IMR-90 (cell line): ENCODE measurements at regions not wholly inside any gene's neighbourhood (a gene's known extent, or its start where the extent isn't known, plus 50 kb on each side); places are given as distances from the start of the nearest gene placed in this dataset.

ENCODE experiments used
- ATAC-seq: fragments of 200-7000 bp; cut with Tn5 transposase; 2 replicates; pipeline ENCODE4 v1.9.1; 2020; ENCODE audit warnings: low read depth, mild to moderate bottlenecking, moderate library complexity
- BruUV-seq: library from RNA; stranded (reverse); fragments of 400-500 nt; replicated peaks from 2 replicates; lab custom pipeline; 2021; lab: Mats Ljungman, UMichigan
- CTCF ChIA-PET: fragments of 300-600 bp; formaldehyde crosslinking; extraction: SDS; loops from one replicate; lab custom pipeline; 2021; ENCODE audit warnings: antibody characterized with exemption; lab: Yijun Ruan, JAX
- POLR2A ChIA-PET: fragments of 300-600 bp; sonication (Branson Sonifier 250); formaldehyde crosslinking; loops from one replicate; lab custom pipeline; 2022; ENCODE audit warnings: antibody characterized with exemption; ENCODE audit not compliant: unreplicated experiment; lab: Charles Lee
- DNase-seq: peaks from one replicate; pipeline ENCODE4 v3.0.0; 2013
- H2AFZ ChIP-seq: replicated peaks from 2 replicates; pipeline ENCODE3; 2013; ENCODE audit warnings: low read length, mild to moderate bottlenecking; ENCODE audit not compliant: poor library complexity
- H2AK5ac ChIP-seq: 2 replicates; pipeline ENCODE4 v1.6.1; 2013; ENCODE audit warnings: low read depth, low read length, inconsistent platforms
- H2AK9ac ChIP-seq: replicated peaks from 2 replicates; pipeline ENCODE3; 2013; ENCODE audit warnings: mild to moderate bottlenecking, low read depth, low read length, moderate library complexity; ENCODE audit not compliant: poor library complexity
- H2BK120ac ChIP-seq: 2 replicates; pipeline ENCODE4 v1.6.1; 2013; ENCODE audit warnings: low read depth, low read length, inconsistent platforms
- H2BK15ac ChIP-seq: 3 replicates; pipeline ENCODE4 v1.6.1; 2013; ENCODE audit warnings: low read depth, low read length, inconsistent platforms
- H2BK20ac ChIP-seq: 2 replicates; pipeline ENCODE4 v1.6.1; 2013; ENCODE audit warnings: low read depth, mild to moderate bottlenecking, inconsistent platforms, low read length, moderate library complexity
- H2BK5ac ChIP-seq: 2 replicates; pipeline ENCODE4 v1.6.1; 2013; ENCODE audit warnings: mild to moderate bottlenecking, low read depth, low read length, inconsistent platforms; ENCODE audit not compliant: poor library complexity, severe bottlenecking
- H3K14ac ChIP-seq: replicated peaks from 2 replicates; pipeline ENCODE4 v1.6.1; 2013; ENCODE audit warnings: low read depth, low read length, inconsistent platforms
- H3K18ac ChIP-seq: 2 replicates; pipeline ENCODE4 v1.6.1; 2013; ENCODE audit warnings: low read depth, low read length, control low read depth
- H3K23ac ChIP-seq: 2 replicates; pipeline ENCODE4 v1.6.1; 2013; ENCODE audit warnings: low read depth, low read length, inconsistent platforms
- H3K27ac ChIP-seq: 2 replicates; pipeline ENCODE4 v1.5.1; 2013; ENCODE audit warnings: mild to moderate bottlenecking, control low read depth, low read length; ENCODE audit not compliant: insufficient read depth
- H3K27me3 ChIP-seq: 2 replicates; pipeline ENCODE4 v1.6.1; 2013; ENCODE audit warnings: low read length; ENCODE audit not compliant: control insufficient read depth, insufficient read depth
- H3K36me3 ChIP-seq: 2 replicates; pipeline ENCODE4 v1.6.1; 2013; ENCODE audit warnings: low read length, mixed read lengths; ENCODE audit not compliant: control insufficient read depth, insufficient read depth
- H3K4ac ChIP-seq: 2 replicates; pipeline ENCODE4 v1.6.1; 2013; ENCODE audit warnings: low read depth, low read length, inconsistent platforms
- H3K4me1 ChIP-seq: 2 replicates; pipeline ENCODE4 v1.6.1; 2013; ENCODE audit warnings: low read length, mixed read lengths; ENCODE audit not compliant: control insufficient read depth, insufficient read depth
- H3K4me2 ChIP-seq: 2 replicates; pipeline ENCODE4 v1.6.1; 2013; ENCODE audit warnings: low read depth, mild to moderate bottlenecking, control low read depth, low read length, moderate library complexity
- H3K4me3 ChIP-seq: 2 replicates; pipeline ENCODE4 v1.5.1; 2013; ENCODE audit warnings: low read depth, mild to moderate bottlenecking, control low read depth, low read length, moderate library complexity; ENCODE audit not compliant: insufficient read depth
- H3K56ac ChIP-seq: 2 replicates; pipeline ENCODE4 v1.6.1; 2013; ENCODE audit warnings: low read length, inconsistent platforms; ENCODE audit not compliant: insufficient read depth; ENCODE audit errors: extremely low read depth
- H3K79me1 ChIP-seq, 2 experiments: 2 replicates each; pipeline ENCODE4 v1.6.1; 2013; ENCODE audit warnings: low read length in 2 of 2, inconsistent platforms in 1 of 2, low read depth in 1 of 2
- H3K9ac ChIP-seq: 2 replicates; pipeline ENCODE4 v1.6.1; 2013; ENCODE audit warnings: low read depth, low read length, control low read depth
- H3K9me1 ChIP-seq: 2 replicates; pipeline ENCODE4 v1.6.1; 2013; ENCODE audit warnings: low read length, inconsistent platforms; ENCODE audit not compliant: insufficient read depth
- H3K9me3 ChIP-seq: 2 replicates; pipeline ENCODE4 v1.6.1; 2013; ENCODE audit warnings: low read length; ENCODE audit not compliant: control insufficient read depth, insufficient read depth
- H4K20me1 ChIP-seq: 2 replicates; pipeline ENCODE4 v1.6.1; 2013; ENCODE audit warnings: low read length, inconsistent platforms; ENCODE audit not compliant: insufficient read depth
- H4K5ac ChIP-seq: 2 replicates; pipeline ENCODE4 v1.6.1; 2013; ENCODE audit warnings: mild to moderate bottlenecking, low read depth, low read length, control low read depth
- H4K8ac ChIP-seq, 2 experiments: 2 replicates each; pipeline ENCODE4 v1.6.1; 2013; ENCODE audit warnings: low read depth in 2 of 2, low read length in 2 of 2, control low read depth in 1 of 2, inconsistent platforms in 1 of 2
- H4K91ac ChIP-seq: 2 replicates; pipeline ENCODE4 v1.6.1; 2013; ENCODE audit warnings: low read depth, low read length, inconsistent platforms; ENCODE audit not compliant: insufficient read depth
- BHLHE40 ChIP-seq: fragments of 150-350 bp; IDR thresholded peaks from 2 replicates; pipeline ENCODE4 v1.6.1; 2016; ENCODE audit warnings: mild to moderate bottlenecking, low read depth, low read length
- CEBPB ChIP-seq: IDR thresholded peaks from 2 replicates; pipeline ENCODE4 v1.6.1; 2012; ENCODE audit warnings: low read depth, low read length, improper control_type of control experiment
- CHD1 ChIP-seq: IDR thresholded peaks from 2 replicates; pipeline ENCODE4 v1.6.1; 2012; ENCODE audit warnings: low read depth, low read length, improper control_type of control experiment
- FOS ChIP-seq: fragments of 150-350 bp; IDR thresholded peaks from 2 replicates; pipeline ENCODE4 v1.6.1; 2016; ENCODE audit warnings: low read depth, low read length
- MAFK ChIP-seq: IDR thresholded peaks from 2 replicates; pipeline ENCODE4 v1.6.1; 2012; ENCODE audit warnings: low read depth, low read length, improper control_type of control experiment
- MAZ ChIP-seq: IDR thresholded peaks from 2 replicates; pipeline ENCODE4 v1.6.1; 2012; ENCODE audit warnings: low read depth, mild to moderate bottlenecking, low read length, improper control_type of control experiment, moderate library complexity, borderline replicate concordance
- MXI1 ChIP-seq: IDR thresholded peaks from 2 replicates; pipeline ENCODE4 v1.6.1; 2012; ENCODE audit warnings: low read depth, mild to moderate bottlenecking, low read length, moderate library complexity, borderline replicate concordance
- NFE2L2 ChIP-seq: fragments of 150-350 bp; IDR thresholded peaks from 2 replicates; pipeline ENCODE4 v1.6.1; 2016; ENCODE audit warnings: low read depth, mild to moderate bottlenecking, low read length
- POLR2A ChIP-seq: IDR thresholded peaks from 2 replicates; pipeline ENCODE4 v1.6.1; 2012; ENCODE audit warnings: mild to moderate bottlenecking, low read depth, low read length
- RAD21 ChIP-seq: IDR thresholded peaks from 2 replicates; pipeline ENCODE4 v1.6.1; 2012; ENCODE audit warnings: low read length, improper control_type of control experiment
- RCOR1 ChIP-seq: IDR thresholded peaks from 2 replicates; pipeline ENCODE4 v1.6.1; 2012; ENCODE audit warnings: mild to moderate bottlenecking, low read length, improper control_type of control experiment; ENCODE audit not compliant: insufficient replicate concordance
- RFX5 ChIP-seq: IDR thresholded peaks from 2 replicates; pipeline ENCODE4 v1.8.0; 2012; ENCODE audit warnings: low read depth, mild to moderate bottlenecking, low read length, moderate library complexity
- SMC3 ChIP-seq: fragments of 150-350 bp; IDR thresholded peaks from 2 replicates; pipeline ENCODE4 v1.6.1; 2016; ENCODE audit warnings: low read depth, mild to moderate bottlenecking, antibody characterized with exemption, low read length, moderate library complexity
- WGBS, 2 experiments: methylation state at CpG; one replicate each; pipeline versions ENCODE4 v1.1.5 to v1.1.7; 2013; ENCODE audit warnings: missing lambda C conversion rate in 2 of 2; ENCODE audit not compliant: insufficient read length in 1 of 2; ENCODE audit errors: extremely low coverage in 2 of 2; 5-methylcytosine and 5-hydroxymethylcytosine counted together
- dilution Hi-C: fragments of 300-500 bp; cut with HindIII; formaldehyde crosslinking; loops from one replicate; pipeline ENCODE4 v1.14.3; 2018; ENCODE audit warnings: low sequenced_read_pairs; ENCODE audit not compliant: unreplicated experiment
- in situ Hi-C: fragments of 300-500 bp; cut with MboI; formaldehyde crosslinking; loops from 3 replicates; pipeline ENCODE4 v1.14.3; 2019; ENCODE audit warnings: low sequenced_read_pairs, inconsistent platforms, mixed read lengths
- intact Hi-C: fragments of 100-400 bp; cut with micrococcal nuclease; formaldehyde crosslinking; loops from 2 replicates; pipeline ENCODE4 v1.10.0; 2022
- TF ChIP-seq, protein P1 (sequence below): fragments of 150-350 bp; IDR thresholded peaks from 2 replicates; pipeline ENCODE4 v1.6.1; 2017; ENCODE audit warnings: mild to moderate bottlenecking, antibody characterized with exemption, low read length, low read depth
- TF ChIP-seq, protein P2 (sequence below): fragments of 150-350 bp; IDR thresholded peaks from 2 replicates; pipeline ENCODE4 v1.6.1; 2016; ENCODE audit warnings: low read depth, mild to moderate bottlenecking, low read length, moderate library complexity, borderline replicate concordance
- TF ChIP-seq, protein P3 (sequence below): conservative IDR thresholded peaks from 2 replicates; pipeline ENCODE4 v1.5.1; 2012; ENCODE audit warnings: mild to moderate bottlenecking, low read depth, low read length, improper control_type of control experiment

GRCh38 chr18:78390348-78390951 lies 589.2 kb upstream of the SALL3 start:
- intact Hi-C loops: no loop called here

More at GRCh38 chr18:78390348-78390951, 589.2 kb upstream of the SALL3 start:
- H3K18ac ChIP-seq: no peak overlapping the region
- no peak overlapping the region for H2AK5ac ChIP-seq
- peaks cover 30% of the 10 kb centered on the region for H3K9me3 ChIP-seq
- in situ Hi-C loops (no loop called here), dilution Hi-C loops (no loop called here)
- H3K14ac ChIP-seq: no peak overlapping the region
- DNase-seq (no peak), ATAC-seq (no peak)
- no peak overlapping the region for H4K8ac ChIP-seq
- H2BK15ac ChIP-seq: no peak overlapping the region
- ChIA-PET CTCF (no interaction called here), POLR2A (no interaction called here)
- no peak overlapping the region for H3K4me2 ChIP-seq
- H4K5ac ChIP-seq: no peak overlapping the region
- no peaks in the 10 kb centered on the region for H3K9me1 ChIP-seq
- H2AFZ ChIP-seq: no peak overlapping the region
- no peaks in the 10 kb centered on the region for H3K4me1 ChIP-seq
- no peak overlapping the region for H3K4ac ChIP-seq
- no peak overlapping the region for H3K9ac ChIP-seq
- H4K91ac ChIP-seq: no peak overlapping the region
- TF ChIP-seq BHLHE40: no peak
- no peak for TF ChIP-seq MXI1
- no peak for TF ChIP-seq CHD1
- TF ChIP-seq RAD21: no peak
- no peak for TF ChIP-seq NFE2L2
- TF ChIP-seq FOS: no peak
- TF ChIP-seq, protein P1, sequence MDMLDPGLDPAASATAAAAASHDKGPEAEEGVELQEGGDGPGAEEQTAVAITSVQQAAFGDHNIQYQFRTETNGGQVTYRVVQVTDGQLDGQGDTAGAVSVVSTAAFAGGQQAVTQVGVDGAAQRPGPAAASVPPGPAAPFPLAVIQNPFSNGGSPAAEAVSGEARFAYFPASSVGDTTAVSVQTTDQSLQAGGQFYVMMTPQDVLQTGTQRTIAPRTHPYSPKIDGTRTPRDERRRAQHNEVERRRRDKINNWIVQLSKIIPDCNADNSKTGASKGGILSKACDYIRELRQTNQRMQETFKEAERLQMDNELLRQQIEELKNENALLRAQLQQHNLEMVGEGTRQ: no peak
- no peak for TF ChIP-seq RFX5
- no peak for TF ChIP-seq POLR2A
- TF ChIP-seq SMC3: no peak
- TF ChIP-seq RCOR1: no peak
- no peak for TF ChIP-seq MAFK
- TF ChIP-seq, protein P2, sequence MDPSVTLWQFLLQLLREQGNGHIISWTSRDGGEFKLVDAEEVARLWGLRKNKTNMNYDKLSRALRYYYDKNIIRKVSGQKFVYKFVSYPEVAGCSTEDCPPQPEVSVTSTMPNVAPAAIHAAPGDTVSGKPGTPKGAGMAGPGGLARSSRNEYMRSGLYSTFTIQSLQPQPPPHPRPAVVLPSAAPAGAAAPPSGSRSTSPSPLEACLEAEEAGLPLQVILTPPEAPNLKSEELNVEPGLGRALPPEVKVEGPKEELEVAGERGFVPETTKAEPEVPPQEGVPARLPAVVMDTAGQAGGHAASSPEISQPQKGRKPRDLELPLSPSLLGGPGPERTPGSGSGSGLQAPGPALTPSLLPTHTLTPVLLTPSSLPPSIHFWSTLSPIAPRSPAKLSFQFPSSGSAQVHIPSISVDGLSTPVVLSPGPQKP: no peak
- TF ChIP-seq CEBPB: no peak
- TF ChIP-seq MAZ: no peak
- TF ChIP-seq, protein P3, sequence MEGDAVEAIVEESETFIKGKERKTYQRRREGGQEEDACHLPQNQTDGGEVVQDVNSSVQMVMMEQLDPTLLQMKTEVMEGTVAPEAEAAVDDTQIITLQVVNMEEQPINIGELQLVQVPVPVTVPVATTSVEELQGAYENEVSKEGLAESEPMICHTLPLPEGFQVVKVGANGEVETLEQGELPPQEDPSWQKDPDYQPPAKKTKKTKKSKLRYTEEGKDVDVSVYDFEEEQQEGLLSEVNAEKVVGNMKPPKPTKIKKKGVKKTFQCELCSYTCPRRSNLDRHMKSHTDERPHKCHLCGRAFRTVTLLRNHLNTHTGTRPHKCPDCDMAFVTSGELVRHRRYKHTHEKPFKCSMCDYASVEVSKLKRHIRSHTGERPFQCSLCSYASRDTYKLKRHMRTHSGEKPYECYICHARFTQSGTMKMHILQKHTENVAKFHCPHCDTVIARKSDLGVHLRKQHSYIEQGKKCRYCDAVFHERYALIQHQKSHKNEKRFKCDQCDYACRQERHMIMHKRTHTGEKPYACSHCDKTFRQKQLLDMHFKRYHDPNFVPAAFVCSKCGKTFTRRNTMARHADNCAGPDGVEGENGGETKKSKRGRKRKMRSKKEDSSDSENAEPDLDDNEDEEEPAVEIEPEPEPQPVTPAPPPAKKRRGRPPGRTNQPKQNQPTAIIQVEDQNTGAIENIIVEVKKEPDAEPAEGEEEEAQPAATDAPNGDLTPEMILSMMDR: no peak
- no peak overlapping the region for H2BK120ac ChIP-seq
- no TSS peak for BruUV-seq
- H3K79me1 ChIP-seq: no peaks in the 10 kb centered on the region
- H4K20me1 ChIP-seq: no peaks in the 10 kb centered on the region
- H3K27me3 ChIP-seq: no peaks in the 10 kb centered on the region
- no peak overlapping the region for H3K56ac ChIP-seq
- H2AK9ac ChIP-seq: no peak overlapping the region
- 81% methylated on average over 17 of the region's 34 CpGs; no CpG with 5 or more reads in 1 of the 2 experiments for WGBS, 2 experiments
- H3K4me3 ChIP-seq: no peak overlapping the region
- H2BK20ac ChIP-seq: no peak overlapping the region
- H3K23ac ChIP-seq: no peak overlapping the region
- no peak overlapping the region for H3K27ac ChIP-seq
- H2BK5ac ChIP-seq: no peak overlapping the region
- H3K36me3 ChIP-seq: no peaks in the 10 kb centered on the region
